ENCODE measurements at regions not wholly inside any gene's neighbourhood (a gene's known extent, or its start where the extent isn't known, plus 50 kb on each side); places are given as distances from the start of the nearest gene placed in this dataset.

GRCh38 chr1:215376544-215377264, 190.4 kb upstream of the KCTD3 start:
- H3K9me2 ChIP-seq (replicated peaks; ENCODE audit: low read length): no peaks in the 10 kb centered on the region
- H4K20me1 ChIP-seq (ENCODE audit: low read length): no peaks in the 10 kb centered on the region
- no peak overlapping the region for H2AFZ ChIP-seq (ENCODE audit: low read length)
- ATAC-seq (no peak), DNase-seq (no peak)
- no peak overlapping the region for H3K4me2 ChIP-seq (ENCODE audit: low read length)
- no peaks in the 10 kb centered on the region for H3F3A ChIP-seq (ENCODE audit: low read length, unreplicated experiment)
- no peak for TF ChIP-seq EZH2phosphoT487 (IDR thresholded peaks at IDR 0.05; ENCODE audit: borderline replicate concordance, low read length)
- TF ChIP-seq CTCF (conservative IDR thresholded peaks at IDR 0.05; ENCODE audit: low read depth, low read length): no peak
- no peak for TF ChIP-seq EZH2 (IDR thresholded peaks at IDR 0.05; ENCODE audit: low read length, unreplicated experiment)
- H3K4me1 ChIP-seq (ENCODE audit: insufficient read depth, low read length): no peaks in the 10 kb centered on the region
- no TSS peak for BruUV-seq (replicated peaks)
- no peaks in the 10 kb centered on the region for H3K79me2 ChIP-seq (ENCODE audit: low read length)
- intact Hi-C loops (cut with micrococcal nuclease): no loop called here
- no peak overlapping the region for H3K27ac ChIP-seq (ENCODE audit: low read length)
- POLR2A ChIA-PET (ENCODE audit: unreplicated experiment): interaction anchor here (0.6 kb wide), 1 partner anchor 306 kb away, joined by 4 read pairs; no protein-coding TSS in a partner anchor
- H3K4me3 ChIP-seq (ENCODE audit: low read length): no peak overlapping the region
- H3K9me3 ChIP-seq (ENCODE audit: low read length): no peaks in the 10 kb centered on the region
- H3K9ac ChIP-seq (ENCODE audit: low read length): no peak overlapping the region
- H3K36me3 ChIP-seq (ENCODE audit: low read depth, low read length): no peaks in the 10 kb centered on the region
- H3K27me3 ChIP-seq (ENCODE audit: low read length): no peaks in the 10 kb centered on the region
- CTCF ChIA-PET: no interaction called here

GRCh38 chr1:215377746-215378145, 189.4 kb upstream of the KCTD3 start:
- no peak for TF ChIP-seq CTCF (conservative IDR thresholded peaks at IDR 0.05; ENCODE audit: low read depth, low read length)
- no peak for TF ChIP-seq EZH2 (IDR thresholded peaks at IDR 0.05; ENCODE audit: low read length, unreplicated experiment)
- TF ChIP-seq EZH2phosphoT487 (IDR thresholded peaks at IDR 0.05; ENCODE audit: borderline replicate concordance, low read length): no peak
- CTCF ChIA-PET: no interaction called here

GRCh38 chr1:215380566-215380965, 186.5 kb upstream of the KCTD3 start:
- H3K9ac ChIP-seq (ENCODE audit: low read length): no peak overlapping the region
- H3K9me2 ChIP-seq (replicated peaks; ENCODE audit: low read length): no peaks in the 10 kb centered on the region
- POLR2A ChIA-PET (ENCODE audit: unreplicated experiment): no interaction called here
- CTCF ChIA-PET: no interaction called here
- TF ChIP-seq EZH2phosphoT487 (IDR thresholded peaks at IDR 0.05; ENCODE audit: borderline replicate concordance, low read length) (no peak), EZH2 (IDR thresholded peaks at IDR 0.05; ENCODE audit: low read length, unreplicated experiment) (no peak), CTCF (conservative IDR thresholded peaks at IDR 0.05; ENCODE audit: low read depth, low read length) (no peak)
- H3K4me1 ChIP-seq (ENCODE audit: insufficient read depth, low read length): no peaks in the 10 kb centered on the region
- H2AFZ ChIP-seq (ENCODE audit: low read length): no peak overlapping the region
- H4K20me1 ChIP-seq (ENCODE audit: low read length): no peaks in the 10 kb centered on the region
- no peak; the same call in 1 of the 2 replicates for ATAC-seq
- DNase-seq: no peak
- no peak overlapping the region for H3K4me2 ChIP-seq (ENCODE audit: low read length)
- H3K36me3 ChIP-seq (ENCODE audit: low read depth, low read length): no peaks in the 10 kb centered on the region
- intact Hi-C loops (cut with micrococcal nuclease): no loop called here
- no peaks in the 10 kb centered on the region for H3K79me2 ChIP-seq (ENCODE audit: low read length)
- no peaks in the 10 kb centered on the region for H3K27me3 ChIP-seq (ENCODE audit: low read length)
- 0 out of 2 replicates have a peak, but pooled peaks cover 5% of the 10 kb centered on the region for H3K9me3 ChIP-seq (ENCODE audit: low read length)
- no peak overlapping the region for H3K4me3 ChIP-seq (ENCODE audit: low read length)
- H3K27ac ChIP-seq (ENCODE audit: low read length): no peak overlapping the region
- no TSS peak for BruUV-seq (replicated peaks)
- no peaks in the 10 kb centered on the region for H3F3A ChIP-seq (ENCODE audit: low read length, unreplicated experiment)

More at GRCh38 chr1:215377746-215378145, 189.4 kb upstream of the KCTD3 start:
- Histone ChIP-seq H4K20me1 (ENCODE audit: low read length) (no peaks in the 10 kb centered on the region), H3F3A (ENCODE audit: low read length, unreplicated experiment) (no peaks in the 10 kb centered on the region), H3K4me2 (ENCODE audit: low read length) (no peak overlapping the region), H3K79me2 (ENCODE audit: low read length) (no peaks in the 10 kb centered on the region), H2AFZ (ENCODE audit: low read length) (no peak overlapping the region), H3K27me3 (ENCODE audit: low read length) (no peaks in the 10 kb centered on the region), H3K4me1 (ENCODE audit: insufficient read depth, low read length) (no peaks in the 10 kb centered on the region), H3K36me3 (ENCODE audit: low read depth, low read length) (no peaks in the 10 kb centered on the region), H3K4me3 (ENCODE audit: low read length) (no peak overlapping the region), H3K9ac (ENCODE audit: low read length) (no peak overlapping the region), H3K9me3 (ENCODE audit: low read length) (no peaks in the 10 kb centered on the region), H3K27ac (ENCODE audit: low read length) (no peak overlapping the region), H3K9me2 (replicated peaks; ENCODE audit: low read length) (no peaks in the 10 kb centered on the region)
- BruUV-seq (replicated peaks): no TSS peak
- POLR2A ChIA-PET (ENCODE audit: unreplicated experiment): no interaction called here
- intact Hi-C loops (cut with micrococcal nuclease): no loop called here
- DNase-seq: no peak
- ATAC-seq: no peak

Data from PC-3 (cell line).